Smooth muscle cell (in vitro differentiated cells): ENCODE measurements at regions not wholly inside any gene's neighbourhood (a gene's known extent, or its start where the extent isn't known, plus 50 kb on each side); places are given as distances from the start of the nearest gene placed in this dataset.

Source experiments
- DNase-seq: peaks from one replicate; lab custom pipeline; 2025; ENCODE audit not compliant: unreplicated experiment; lab: John Stamatoyannopoulos, UW
- H2AFZ ChIP-seq: fragments of 200-600 bp; sonication (generic); 2 replicates; pipeline ENCODE4 v1.6.0; 2016; ENCODE audit warnings: antibody characterized with exemption, low read depth, mild to moderate bottlenecking
- H3F3A ChIP-seq: fragments of 200-600 bp; sonication (generic); 2 replicates; pipeline ENCODE4 v1.6.0; 2017; ENCODE audit warnings: antibody characterized with exemption, low read depth
- H3K27ac ChIP-seq: fragments of 200-600 bp; sonication (generic); 2 replicates; pipeline ENCODE4 v1.5.1; 2016; ENCODE audit warnings: low read depth, mild to moderate bottlenecking
- H3K27me3 ChIP-seq: fragments of 200-600 bp; sonication (generic); 2 replicates; pipeline ENCODE4 v1.6.1; 2016; ENCODE audit warnings: low read depth, mild to moderate bottlenecking
- H3K36me3 ChIP-seq: fragments of 200-600 bp; sonication (generic); 2 replicates; pipeline ENCODE4 v1.5.1; 2016; ENCODE audit warnings: low read depth
- H3K4me1 ChIP-seq: fragments of 200-600 bp; sonication (generic); 2 replicates; pipeline ENCODE4 v1.5.1; 2016; ENCODE audit warnings: low read depth
- H3K4me2 ChIP-seq: fragments of 200-600 bp; sonication (generic); 2 replicates; pipeline ENCODE4 v1.6.0; 2016; ENCODE audit warnings: mild to moderate bottlenecking
- H3K4me3 ChIP-seq: fragments of 200-600 bp; sonication (generic); 2 replicates; pipeline ENCODE4 v1.5.1; 2016; ENCODE audit warnings: mild to moderate bottlenecking
- H3K79me2 ChIP-seq: fragments of 200-600 bp; sonication (generic); 2 replicates; pipeline ENCODE4 v1.6.0; 2016; ENCODE audit warnings: low read depth, mild to moderate bottlenecking
- H3K9ac ChIP-seq: fragments of 200-600 bp; sonication (generic); 2 replicates; pipeline ENCODE4 v1.6.0; 2016; ENCODE audit warnings: low read depth
- H3K9me3 ChIP-seq: fragments of 200-600 bp; sonication (generic); replicated peaks from 2 replicates; pipeline ENCODE4 v1.5.1; 2016; ENCODE audit warnings: low read depth
- H4K20me1 ChIP-seq: fragments of 200-600 bp; sonication (generic); 2 replicates; pipeline ENCODE4 v1.6.0; 2016; ENCODE audit warnings: low read depth
- CTCF ChIP-seq: fragments of 200-600 bp; sonication (generic); IDR thresholded peaks from 2 replicates; pipeline ENCODE4 v1.5.1; 2017; ENCODE audit warnings: borderline replicate concordance, mild to moderate bottlenecking, antibody characterized with exemption; ENCODE audit not compliant: insufficient read depth, poor library complexity, severe bottlenecking
- WGBS: methylation state at CpG from one replicate; pipeline ENCODE4 v1.1.7; 2016; ENCODE audit warnings: low lambda C conversion rate; 5-methylcytosine and 5-hydroxymethylcytosine counted together

- no peak overlapping the region for H3K9ac ChIP-seq
- H2AFZ ChIP-seq, result no peak overlapping the region
- TF ChIP-seq CTCF, result no peak
- no peaks in the 10 kb centered on the region for H3K79me2 ChIP-seq
- DNase-seq, result no peak
- peaks cover 12% of the 10 kb centered on the region for H3K27me3 ChIP-seq
- H4K20me1 ChIP-seq, result no peaks in the 10 kb centered on the region
- H3K27ac ChIP-seq, result no peak overlapping the region
- no peak overlapping the region for H3K4me2 ChIP-seq
- no peaks in the 10 kb centered on the region for H3K36me3 ChIP-seq
- no peaks in the 10 kb centered on the region for H3K9me3 ChIP-seq
- no peaks in the 10 kb centered on the region for H3K4me1 ChIP-seq
- 89% methylated on average over 10 of the region's 10 CpGs for WGBS
- H3K4me3 ChIP-seq, result no peak overlapping the region
- no peaks in the 10 kb centered on the region for H3F3A ChIP-seq
Observed at GRCh38 chr20:59462249-59462648, 142.1 kb upstream of the PHACTR3 start.

DNA sequence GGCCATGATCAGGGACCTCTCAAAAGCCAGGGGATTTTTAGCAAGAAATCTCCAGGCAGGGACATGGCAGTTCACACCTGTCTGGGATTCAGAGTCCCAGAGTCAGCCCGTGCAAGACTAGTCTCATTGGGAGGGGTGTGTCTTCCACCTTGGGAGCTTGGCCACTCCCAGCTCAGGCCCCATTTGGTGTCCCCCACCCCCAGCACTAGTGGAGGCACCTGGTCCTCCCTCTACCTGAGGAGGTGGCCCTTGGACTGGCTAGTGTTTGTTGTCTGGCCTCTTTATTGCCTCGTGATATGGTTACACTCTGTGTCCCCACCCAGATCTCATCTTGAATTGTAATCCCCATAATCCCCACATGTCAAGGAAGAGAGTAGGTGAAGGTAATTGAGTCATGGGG, 140.8 kb upstream of the PHACTR3 start:
- Histone ChIP-seq H3K9ac (no peak overlapping the region), H3K4me2 (no peak overlapping the region), H2AFZ (no peak overlapping the region), H3K4me1 (no peaks in the 10 kb centered on the region), H3K9me3 (no peaks in the 10 kb centered on the region), H3F3A (no peaks in the 10 kb centered on the region), H3K79me2 (no peaks in the 10 kb centered on the region), H3K27me3 (peaks cover 6% of the 10 kb centered on the region), H3K36me3 (no peaks in the 10 kb centered on the region), H4K20me1 (no peaks in the 10 kb centered on the region), H3K4me3 (no peak overlapping the region), H3K27ac (no peak overlapping the region)
- no peak for TF ChIP-seq CTCF
- WGBS, result 78% methylated on average over 2 of the region's 2 CpGs
- no peak for DNase-seq

GRCh38 chr20:59466107-59466815, 138.1 kb upstream of the PHACTR3 start:
- DNase-seq, result no peak
- no peak overlapping the region for H3K9ac ChIP-seq
- no peaks in the 10 kb centered on the region for H3K79me2 ChIP-seq
- H2AFZ ChIP-seq, result no peak overlapping the region
- H3K4me2 ChIP-seq, result no peak overlapping the region
- no peaks in the 10 kb centered on the region for H3K36me3 ChIP-seq
- TF ChIP-seq CTCF, result no peak
- no peaks in the 10 kb centered on the region for H3F3A ChIP-seq
- peaks cover 6% of the 10 kb centered on the region for H3K27me3 ChIP-seq
- H3K9me3 ChIP-seq, result no peaks in the 10 kb centered on the region
- no peaks in the 10 kb centered on the region for H4K20me1 ChIP-seq
- 96% methylated on average over 16 of the region's 16 CpGs for WGBS
- no peak overlapping the region for H3K4me3 ChIP-seq
- H3K27ac ChIP-seq, result no peak overlapping the region
- peaks cover 3% of the 10 kb centered on the region for H3K4me1 ChIP-seq

- H3K27me3 ChIP-seq, result peaks cover 6% of the 10 kb centered on the region
- H3K9me3 ChIP-seq, result no peaks in the 10 kb centered on the region
- H4K20me1 ChIP-seq, result no peaks in the 10 kb centered on the region
- H3K4me2 ChIP-seq, result no peak overlapping the region
- peaks cover 3% of the 10 kb centered on the region for H3K4me1 ChIP-seq
- no peak overlapping the region for H2AFZ ChIP-seq
- no peak overlapping the region for H3K9ac ChIP-seq
- no peak for DNase-seq
- H3F3A ChIP-seq, result no peaks in the 10 kb centered on the region
- WGBS, result 92% methylated on average over 5 of the region's 5 CpGs
- no peak overlapping the region for H3K27ac ChIP-seq
- H3K36me3 ChIP-seq, result no peaks in the 10 kb centered on the region
- no peak overlapping the region for H3K4me3 ChIP-seq
- no peaks in the 10 kb centered on the region for H3K79me2 ChIP-seq
- TF ChIP-seq CTCF, result no peak
Observed at GRCh38 chr20:59468831-59469230, 135.5 kb upstream of the PHACTR3 start.
